Chondrocyte (in vitro differentiated cells): ENCODE measurements at regions not wholly inside any gene's neighbourhood (a gene's known extent, or its start where the extent isn't known, plus 50 kb on each side); places are given as distances from the start of the nearest gene placed in this dataset.

Experiments used
- DNase-seq: peaks from one replicate; pipeline ENCODE4 v3.0.0; 2021; ENCODE audit warnings: mixed read lengths, low spot score
- H3K27ac Mint-ChIP-seq: one replicate; pipeline ENCODE4 v1.8.0; 2021; ENCODE audit warnings: mild to moderate bottlenecking, moderate library complexity, mixed read lengths; ENCODE audit not compliant: unreplicated experiment
- H3K27me3 Mint-ChIP-seq: 2 replicates; pipeline ENCODE4 v1.8.0; 2021; ENCODE audit warnings: low read depth, mixed read lengths
- H3K36me3 Mint-ChIP-seq: 2 replicates; pipeline ENCODE4 v1.8.0; 2021; ENCODE audit warnings: low read depth, mixed read lengths
- H3K4me1 Mint-ChIP-seq: 2 replicates; pipeline ENCODE4 v1.8.0; 2021; ENCODE audit warnings: low read depth, mild to moderate bottlenecking, mixed read lengths
- H3K4me3 Mint-ChIP-seq: one replicate; pipeline ENCODE4 v1.8.0; 2021; ENCODE audit warnings: mild to moderate bottlenecking, moderate library complexity, mixed read lengths; ENCODE audit not compliant: unreplicated experiment
- H3K9me3 Mint-ChIP-seq: 2 replicates; pipeline ENCODE4 v1.8.0; 2021; ENCODE audit warnings: low read depth, mixed read lengths
- TF ChIP-seq, protein P1 (sequence below): fragments of 200-600 bp; sonication (generic); IDR thresholded peaks from 2 replicates; pipeline ENCODE4 v1.5.0; 2021; ENCODE audit warnings: antibody characterized with exemption, mild to moderate bottlenecking, moderate library complexity

DNA sequence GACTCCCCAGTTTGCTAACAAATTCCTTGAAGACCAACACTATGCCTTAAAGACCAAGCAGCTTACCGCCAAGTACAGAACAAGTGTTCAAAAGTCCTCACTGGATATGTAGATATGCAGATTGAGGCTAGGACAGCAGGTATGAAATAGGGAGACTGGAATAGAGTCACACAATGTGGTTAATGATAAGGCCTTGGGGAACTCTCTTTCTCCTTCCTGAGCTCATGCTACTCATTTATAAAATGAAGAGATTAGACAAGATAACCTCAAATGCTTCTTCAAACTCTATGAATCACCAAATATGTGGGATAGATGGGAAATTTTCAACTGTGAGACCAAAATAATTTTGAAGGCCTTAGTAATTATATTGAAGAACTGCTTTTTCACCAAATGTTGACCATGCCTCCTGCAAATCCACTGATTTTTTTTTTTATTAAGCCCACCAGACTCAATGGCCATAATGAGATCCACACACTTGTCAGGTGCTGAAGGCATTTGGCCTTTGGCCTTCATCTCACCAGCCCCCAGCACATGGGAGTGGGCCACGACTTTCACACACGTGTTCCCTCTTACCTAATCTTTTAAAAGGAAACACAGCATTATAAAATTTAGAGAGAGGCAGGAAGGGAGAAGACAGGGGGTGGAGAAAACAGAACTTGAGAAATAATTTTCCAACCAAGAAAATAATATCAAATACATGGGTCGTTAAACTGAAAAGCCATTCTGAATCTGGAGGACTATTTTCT lies 181.5 kb downstream of the EN1 start:
- DNase-seq: no peak
- Mint-ChIP-seq H3K27me3 (peaks cover 15% of the 10 kb centered on the region), H3K4me1 (peaks cover 19% of the 10 kb centered on the region), H3K36me3 (no peaks in the 10 kb centered on the region), H3K4me3 (no peak overlapping the region), H3K27ac (no peak overlapping the region), H3K9me3 (no peaks in the 10 kb centered on the region)
- TF ChIP-seq, protein P1, sequence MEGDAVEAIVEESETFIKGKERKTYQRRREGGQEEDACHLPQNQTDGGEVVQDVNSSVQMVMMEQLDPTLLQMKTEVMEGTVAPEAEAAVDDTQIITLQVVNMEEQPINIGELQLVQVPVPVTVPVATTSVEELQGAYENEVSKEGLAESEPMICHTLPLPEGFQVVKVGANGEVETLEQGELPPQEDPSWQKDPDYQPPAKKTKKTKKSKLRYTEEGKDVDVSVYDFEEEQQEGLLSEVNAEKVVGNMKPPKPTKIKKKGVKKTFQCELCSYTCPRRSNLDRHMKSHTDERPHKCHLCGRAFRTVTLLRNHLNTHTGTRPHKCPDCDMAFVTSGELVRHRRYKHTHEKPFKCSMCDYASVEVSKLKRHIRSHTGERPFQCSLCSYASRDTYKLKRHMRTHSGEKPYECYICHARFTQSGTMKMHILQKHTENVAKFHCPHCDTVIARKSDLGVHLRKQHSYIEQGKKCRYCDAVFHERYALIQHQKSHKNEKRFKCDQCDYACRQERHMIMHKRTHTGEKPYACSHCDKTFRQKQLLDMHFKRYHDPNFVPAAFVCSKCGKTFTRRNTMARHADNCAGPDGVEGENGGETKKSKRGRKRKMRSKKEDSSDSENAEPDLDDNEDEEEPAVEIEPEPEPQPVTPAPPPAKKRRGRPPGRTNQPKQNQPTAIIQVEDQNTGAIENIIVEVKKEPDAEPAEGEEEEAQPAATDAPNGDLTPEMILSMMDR: no peak

GRCh38 chr2:118661179-118661578 lies 186.3 kb downstream of the EN1 start:
- no peak overlapping the region for H3K4me3 Mint-ChIP-seq

DNA sequence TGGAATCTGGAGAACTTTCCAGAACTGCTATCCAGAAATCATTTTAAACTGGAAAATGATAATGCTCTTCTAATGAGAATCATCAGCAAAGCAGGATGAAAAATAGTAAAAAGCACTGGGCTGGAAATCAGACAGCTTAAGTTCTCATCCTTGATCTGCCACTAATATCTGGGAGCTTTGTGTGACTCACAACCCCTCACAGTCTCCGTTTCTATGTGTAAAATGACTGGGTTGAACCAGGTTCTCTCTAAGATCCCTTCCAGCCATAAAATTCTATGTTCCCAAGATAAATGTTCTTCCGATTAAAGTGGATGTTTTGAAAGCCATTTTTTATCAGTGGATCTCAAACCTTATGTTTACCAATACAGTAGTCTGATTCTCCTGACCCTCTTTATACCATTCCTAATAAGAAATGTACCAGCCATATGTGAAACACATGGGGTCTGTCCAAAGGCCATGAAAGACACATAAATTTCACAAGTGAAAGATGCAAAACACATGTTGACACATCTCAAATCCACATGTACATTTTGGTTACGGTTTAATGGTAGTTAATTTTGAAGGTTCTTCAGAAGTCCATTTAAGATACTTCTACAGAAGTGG lies 188.8 kb downstream of the EN1 start:
- DNase-seq: no peak
- Mint-ChIP-seq H3K4me1 (peaks cover 4% of the 10 kb centered on the region), H3K27me3 (peaks cover 5% of the 10 kb centered on the region), H3K9me3 (peaks cover 11% of the 10 kb centered on the region), H3K27ac (no peak overlapping the region), H3K36me3 (no peaks in the 10 kb centered on the region), H3K4me3 (no peak overlapping the region)
- TF ChIP-seq, protein P1: no peak

More at GRCh38 chr2:118661179-118661578, 186.3 kb downstream of the EN1 start:
- Mint-ChIP-seq H3K27ac (no peak overlapping the region), H3K9me3 (peaks cover 11% of the 10 kb centered on the region), H3K36me3 (no peaks in the 10 kb centered on the region), H3K27me3 (peaks cover 18% of the 10 kb centered on the region), H3K4me1 (no peaks in the 10 kb centered on the region)
- DNase-seq: no peak
- TF ChIP-seq, protein P1: peak; percentile 44

- TF ChIP-seq, protein P1: no peak
These were observed 190.0 kb downstream of the EN1 start for GRCh38 chr2:118657466-118657865.

GRCh38 chr2:118654945-118655344 lies 192.5 kb downstream of the EN1 start:
- Mint-ChIP-seq H3K36me3 (peaks cover 5% of the 10 kb centered on the region), H3K9me3 (peaks cover 27% of the 10 kb centered on the region), H3K4me1 (peaks cover 4% of the 10 kb centered on the region), H3K27me3 (peaks cover 15% of the 10 kb centered on the region), H3K4me3 (no peak overlapping the region), H3K27ac (no peak overlapping the region)
- TF ChIP-seq, protein P1: no peak
- no peak for DNase-seq

More at GRCh38 chr2:118657466-118657865, 190.0 kb downstream of the EN1 start:
- no peak for DNase-seq
- H3K9me3 Mint-ChIP-seq: peaks cover 11% of the 10 kb centered on the region
- H3K27ac Mint-ChIP-seq: no peak overlapping the region
- H3K4me1 Mint-ChIP-seq: peaks cover 4% of the 10 kb centered on the region
- no peaks in the 10 kb centered on the region for H3K36me3 Mint-ChIP-seq
- H3K4me3 Mint-ChIP-seq: no peak overlapping the region
- peaks cover 5% of the 10 kb centered on the region for H3K27me3 Mint-ChIP-seq
